ENCODE measurements at regions not wholly inside any gene's neighbourhood (a gene's known extent, or its start where the extent isn't known, plus 50 kb on each side); places are given as distances from the start of the nearest gene placed in this dataset.
"Not testable (repeated sequence)": the region's sequence is repeated elsewhere in the genome, so short reads cannot be mapped to it uniquely, and the experiment has no call there.

DNA sequence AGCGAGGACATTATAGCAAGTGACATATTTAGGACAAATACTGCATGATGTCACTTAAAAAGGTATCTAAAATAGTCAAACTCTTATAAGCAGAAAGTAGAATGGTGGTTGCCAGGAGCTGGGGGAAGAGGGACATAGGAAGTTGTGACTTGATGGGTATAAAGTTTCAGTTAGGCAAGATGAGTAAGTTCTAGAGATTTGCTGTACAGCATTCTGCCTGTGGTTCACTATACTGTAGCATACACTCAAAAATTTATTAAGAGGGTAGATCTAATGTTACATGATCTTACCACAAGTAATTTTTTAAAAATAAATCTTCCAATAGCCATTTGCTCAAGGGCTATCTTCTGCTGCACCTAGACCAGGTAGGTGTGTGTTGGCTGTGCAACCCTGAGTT is 78.1 kb upstream of the NPAS2 start:
- DNase-seq (ENCODE audit: low read depth in 2 of 2), result no peak

- no peak for DNase-seq (ENCODE audit: low read depth in 2 of 2)
Observed at GRCh38 chr2:100742277-100743254, 77.4 kb upstream of the NPAS2 start.

DNA sequence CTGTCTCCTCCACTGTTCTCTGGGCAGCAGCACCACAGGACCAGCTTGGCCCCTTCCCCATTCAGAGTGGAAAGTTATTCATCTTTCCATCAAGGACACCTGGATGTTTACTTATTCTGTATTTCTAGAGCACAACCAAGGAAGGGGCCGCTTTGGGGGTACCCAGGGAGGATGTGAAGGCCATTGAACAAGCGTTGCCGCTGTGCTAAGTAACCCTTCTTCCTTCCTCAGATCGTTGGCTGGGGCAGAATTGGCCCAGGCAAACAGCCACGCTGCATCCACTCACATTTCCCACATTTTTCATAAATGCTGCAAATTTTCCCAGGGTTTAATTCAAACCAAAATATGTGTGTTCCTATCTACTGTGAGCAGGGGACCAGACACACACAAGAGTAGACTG is 76.2 kb upstream of the NPAS2 start:
- DNase-seq (ENCODE audit: low read depth in 2 of 2), result no peak

DNA sequence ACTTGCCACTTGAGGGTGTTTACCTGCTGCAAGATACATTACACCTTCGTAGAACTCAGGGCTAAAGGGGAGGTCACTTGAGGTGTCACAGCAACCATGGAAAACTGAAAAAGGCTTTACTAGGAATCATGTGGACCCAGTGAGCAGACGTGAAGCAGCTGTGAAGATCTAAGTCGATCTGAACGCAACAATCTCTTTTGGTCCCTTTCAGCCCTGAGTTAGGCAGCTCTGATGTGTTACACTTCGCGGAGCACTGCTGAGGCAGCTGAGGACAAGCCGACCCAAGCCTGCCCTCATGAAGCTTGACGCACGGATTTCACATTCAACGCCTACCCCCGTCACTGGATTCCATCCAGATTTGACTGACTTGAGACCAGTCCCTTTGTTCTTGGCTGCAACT is 75.8 kb upstream of the NPAS2 start:
- no peak for DNase-seq (ENCODE audit: low read depth in 2 of 2)

GRCh38 chr2:100744589-100744988 is 75.3 kb upstream of the NPAS2 start:
- no peak for DNase-seq (ENCODE audit: low read depth in 2 of 2)

GRCh38 chr2:100745604-100746003 is 74.3 kb upstream of the NPAS2 start:
- DNase-seq (ENCODE audit: low read depth in 2 of 2), result no peak

DNA sequence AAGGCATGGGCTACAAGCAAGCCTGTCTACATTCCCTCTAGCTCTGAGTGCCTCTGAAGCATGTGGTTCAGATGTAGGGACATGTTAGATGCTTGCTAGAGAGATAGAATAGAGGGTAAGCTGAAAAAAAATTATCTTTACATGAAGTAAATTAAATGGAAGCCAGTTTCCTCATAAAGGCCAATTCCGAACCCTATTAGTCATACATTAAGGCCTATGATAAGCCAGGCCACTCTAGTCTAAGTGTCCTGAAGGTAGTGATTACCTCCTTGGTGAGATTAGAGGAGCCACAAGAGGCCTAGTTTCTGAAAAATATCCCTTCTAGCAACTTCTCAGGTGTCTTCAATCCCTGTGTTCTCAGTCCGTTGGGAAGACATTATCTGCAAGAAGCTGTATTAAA is 72.4 kb upstream of the NPAS2 start:
- no peak for DNase-seq (ENCODE audit: low read depth in 2 of 2)

DNA sequence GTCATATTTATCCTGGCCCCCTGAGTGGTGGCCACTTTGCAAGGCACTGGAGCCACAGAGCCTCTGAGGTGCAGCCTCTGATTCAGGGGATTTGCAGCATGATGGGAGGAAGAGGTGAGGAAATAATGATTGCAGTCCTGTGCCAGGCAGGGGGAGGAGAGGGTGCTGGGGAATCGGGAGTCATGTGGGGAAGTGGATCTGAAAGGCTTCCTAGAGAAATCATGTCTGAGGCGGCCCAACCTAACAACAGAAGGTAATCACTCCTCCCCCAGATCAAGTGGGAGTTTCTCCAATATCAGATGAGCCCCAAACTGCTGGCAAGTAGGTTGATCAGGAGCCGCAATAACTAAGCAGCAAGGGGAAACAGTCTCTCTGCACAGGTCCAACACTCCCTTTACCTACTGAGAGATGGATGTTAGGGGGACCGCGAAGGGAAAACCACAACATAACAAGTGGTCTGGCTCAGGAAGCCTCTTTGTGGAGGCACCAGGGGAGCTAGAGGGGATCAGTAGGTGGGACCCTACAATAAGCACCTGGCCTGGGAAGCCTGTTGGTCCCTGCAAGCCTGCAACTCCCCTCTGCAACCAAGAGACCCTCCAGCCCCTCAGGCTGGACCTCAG is 71.8 kb upstream of the NPAS2 start:
- no peak for DNase-seq (ENCODE audit: low read depth in 2 of 2)

- no peak for DNase-seq (ENCODE audit: low read depth in 2 of 2)
Observed at GRCh38 chr2:100748673-100749072, 71.3 kb upstream of the NPAS2 start.

DNA sequence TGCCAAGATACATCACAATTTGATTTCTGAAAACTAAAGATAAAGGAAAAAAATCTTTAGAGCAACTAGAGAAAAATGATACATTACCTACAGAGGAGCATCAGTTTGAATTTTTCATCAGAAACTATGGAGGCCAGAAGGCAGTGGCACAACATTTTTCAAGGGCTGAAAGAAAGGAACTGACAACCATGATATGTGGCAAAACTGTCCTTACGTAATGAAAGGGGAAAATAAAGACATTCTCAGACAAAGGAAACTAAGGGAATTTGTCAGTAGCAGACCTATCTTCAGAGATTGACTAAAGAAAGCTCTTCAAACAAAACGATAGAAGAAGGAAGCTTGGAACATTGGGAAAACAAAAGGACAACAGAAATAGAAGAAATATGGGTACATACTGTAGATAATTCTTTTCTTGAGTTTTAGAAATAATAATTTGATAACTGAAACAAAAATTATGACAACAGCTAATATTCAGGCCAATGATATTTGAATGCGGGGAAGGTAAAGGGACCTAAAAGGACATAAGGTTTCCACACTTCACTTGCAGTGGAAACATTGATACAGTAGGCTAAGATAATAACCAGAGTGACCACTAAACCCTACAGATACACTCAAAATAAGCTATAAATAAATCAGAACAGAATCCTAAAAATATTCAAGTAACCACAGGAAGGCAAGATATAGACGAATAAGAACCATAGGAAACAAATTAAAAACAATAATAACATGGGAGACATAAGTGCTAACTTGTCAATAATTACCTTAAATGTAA is 70.0 kb upstream of the NPAS2 start:
- no peak for DNase-seq (ENCODE audit: low read depth in 2 of 2)

- not testable (repeated sequence) for DNase-seq (ENCODE audit: low read depth in 2 of 2)
Observed at GRCh38 chr2:100751871-100752625, 67.9 kb upstream of the NPAS2 start.

GRCh38 chr2:100752628-100753333 is 67.2 kb upstream of the NPAS2 start:
- no peak for DNase-seq (ENCODE audit: low read depth in 2 of 2)

DNA sequence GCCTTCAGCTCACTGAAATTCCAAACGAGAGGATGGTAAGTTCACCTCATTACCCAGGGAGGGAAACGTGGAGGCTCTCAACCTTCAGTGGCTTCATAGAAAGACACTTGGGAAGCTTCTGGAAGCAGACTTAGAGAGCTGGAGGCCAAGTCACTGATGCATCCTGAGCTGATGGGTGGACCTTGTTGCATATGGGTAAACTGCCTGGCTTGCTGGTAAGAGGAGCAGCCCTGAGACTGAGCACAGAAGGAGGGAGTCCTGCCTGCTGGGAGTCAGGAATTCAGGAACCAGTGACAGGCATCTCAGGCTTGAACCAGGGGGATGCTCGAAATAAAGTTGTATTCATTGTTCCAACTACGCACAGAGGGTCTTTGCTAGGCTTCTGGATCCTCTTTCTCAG is 66.5 kb upstream of the NPAS2 start:
- DNase-seq (ENCODE audit: low read depth in 2 of 2), result no peak

DNA sequence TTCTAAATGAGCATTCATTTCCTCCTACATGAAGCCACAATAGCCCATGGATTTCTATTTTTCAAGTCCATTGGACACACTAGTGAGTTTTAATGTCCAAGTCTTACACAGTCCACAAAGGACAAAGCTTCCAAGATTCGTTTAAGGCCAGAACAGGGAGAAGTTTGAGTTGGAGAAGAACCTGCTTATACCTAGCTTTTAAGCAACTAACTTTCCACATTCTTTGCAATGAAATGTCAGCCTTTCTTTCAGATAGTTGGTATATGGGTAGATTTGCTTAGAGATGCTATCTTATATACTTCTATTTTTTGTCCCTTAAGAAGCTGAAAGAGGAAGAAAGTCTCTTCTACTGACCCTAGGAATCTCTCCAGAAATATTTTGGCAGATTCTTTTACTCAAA is 66.1 kb upstream of the NPAS2 start:
- no peak for DNase-seq (ENCODE audit: low read depth in 2 of 2)

DNA sequence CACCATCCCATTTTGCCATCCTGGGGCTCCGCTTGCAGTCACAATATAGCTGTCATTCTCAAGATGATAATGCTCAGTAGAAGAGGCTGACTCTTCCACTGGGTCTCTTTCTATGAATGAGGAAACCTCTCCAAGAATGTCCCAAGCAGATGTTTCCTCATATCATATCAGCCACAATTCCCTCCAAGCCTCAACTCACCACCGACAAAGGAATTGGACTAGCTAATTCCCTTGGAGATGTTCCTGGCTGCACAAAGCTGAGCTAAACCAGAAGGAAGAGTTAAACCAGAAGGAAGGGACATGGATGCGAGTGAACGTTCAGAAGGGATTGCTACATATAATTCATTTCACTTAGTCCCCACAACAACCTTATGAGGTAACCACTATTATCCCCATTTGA is 65.0 kb upstream of the NPAS2 start:
- DNase-seq (ENCODE audit: low read depth in 2 of 2), result no peak

GRCh38 chr2:100755441-100755840 is 64.5 kb upstream of the NPAS2 start:
- DNase-seq (ENCODE audit: low read depth in 2 of 2), result no peak

GRCh38 chr2:100756704-100757103 is 63.2 kb upstream of the NPAS2 start:
- DNase-seq (ENCODE audit: low read depth in 2 of 2), result no peak

GRCh38 chr2:100757621-100758394 is 62.1 kb upstream of the NPAS2 start:
- no peak for DNase-seq (ENCODE audit: low read depth in 2 of 2)

DNA sequence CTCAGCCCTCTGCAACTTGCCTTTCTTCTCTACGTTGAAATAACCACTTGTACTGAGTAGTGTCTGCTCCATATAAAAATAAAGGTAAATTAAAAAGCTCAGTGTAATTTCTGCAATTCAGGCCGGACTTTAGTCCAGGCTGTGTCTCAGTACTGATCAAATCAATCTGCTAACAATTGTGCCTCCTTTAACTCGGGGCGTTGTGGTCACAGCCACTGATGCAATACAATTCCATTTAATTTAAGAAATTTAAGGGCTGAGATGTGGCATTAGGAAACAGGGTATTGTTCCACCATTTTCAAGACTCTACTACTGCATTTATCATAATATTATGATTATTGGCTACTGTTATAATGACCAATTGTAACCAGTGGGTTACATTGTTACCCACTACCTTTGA is 60.0 kb upstream of the NPAS2 start:
- no peak for DNase-seq (ENCODE audit: low read depth in 2 of 2)

- no peak for DNase-seq (ENCODE audit: low read depth in 2 of 2)
Observed at GRCh38 chr2:100761365-100761764, 58.6 kb upstream of the NPAS2 start.

Data from activated CD4-positive, alpha-beta T cell treated with anti-CD3 and anti-CD28 coated beads for 24 hours (primary cell).